Mucosa of rectum (tissue), 2 donors: ENCODE measurements at regions not wholly inside any gene's neighbourhood (a gene's known extent, or its start where the extent isn't known, plus 50 kb on each side); places are given as distances from the start of the nearest gene placed in this dataset.

Experiments
- H3K27ac ChIP-seq, 2 donors: one replicate each; pipeline ENCODE4 v1.7.0; 2013; ENCODE audit warnings: inconsistent platforms in 2 of 2, low read depth in 2 of 2, low read length in 2 of 2
- H3K27me3 ChIP-seq, 2 donors: one replicate each; pipeline ENCODE4 v1.7.0; 2013; ENCODE audit warnings: low read length in 2 of 2; ENCODE audit not compliant: control insufficient read depth in 2 of 2, insufficient read depth in 2 of 2
- H3K36me3 ChIP-seq, 2 donors: one replicate each; pipeline ENCODE4 v1.7.0; 2013; ENCODE audit warnings: low read length in 2 of 2; ENCODE audit not compliant: control insufficient read depth in 2 of 2, insufficient read depth in 2 of 2
- H3K4me1 ChIP-seq, 2 donors: one replicate each; pipeline ENCODE4 v1.7.0; 2013; ENCODE audit warnings: low read length in 2 of 2, mild to moderate bottlenecking in 1 of 2; ENCODE audit not compliant: control insufficient read depth in 2 of 2, insufficient read depth in 2 of 2
- H3K4me3 ChIP-seq, 2 donors: one replicate each; pipeline ENCODE4 v1.7.0; 2013; ENCODE audit warnings: low read length in 2 of 2
- H3K9ac ChIP-seq, 2 donors: one replicate each; pipeline ENCODE4 v1.7.0; 2013; ENCODE audit warnings: low read length in 2 of 2, low read depth in 1 of 2, mild to moderate bottlenecking in 1 of 2
- H3K9me3 ChIP-seq, 2 donors: one replicate each; pipeline ENCODE4 v1.7.0; 2013; ENCODE audit warnings: low read length in 2 of 2; ENCODE audit not compliant: control insufficient read depth in 2 of 2
- donor health status: healthy.
- donor health status: Normal muscosa, but diverticular disease.

GRCh38 chr13:109900320-109900719 lies 113.9 kb upstream of the IRS2 start:
- Histone ChIP-seq H3K27ac (no peak overlapping the region), H3K9me3 (no peaks in the 10 kb centered on the region), H3K4me3 (no peak overlapping the region), H3K36me3 (no peaks in the 10 kb centered on the region), H3K4me1 (no peaks in the 10 kb centered on the region), H3K27me3 (no peaks in the 10 kb centered on the region), H3K9ac (no peak overlapping the region)

GRCh38 chr13:109899748-109900147 lies 113.4 kb upstream of the IRS2 start:
- H3K9ac ChIP-seq = no peak overlapping the region
- no peak overlapping the region for H3K4me3 ChIP-seq
- H3K27me3 ChIP-seq = no peaks in the 10 kb centered on the region
- no peaks in the 10 kb centered on the region for H3K9me3 ChIP-seq
- H3K27ac ChIP-seq = no peak overlapping the region
- no peaks in the 10 kb centered on the region for H3K4me1 ChIP-seq
- no peaks in the 10 kb centered on the region for H3K36me3 ChIP-seq

- Histone ChIP-seq H3K4me3 (no peak overlapping the region), H3K27me3 (no peaks in the 10 kb centered on the region), H3K4me1 (no peaks in the 10 kb centered on the region), H3K9me3 (no peaks in the 10 kb centered on the region), H3K27ac (no peak overlapping the region), H3K9ac (no peak overlapping the region), H3K36me3 (no peaks in the 10 kb centered on the region)
These were observed 112.9 kb upstream of the IRS2 start for GRCh38 chr13:109899316-109899715.

GRCh38 chr13:109897988-109898624 lies 111.7 kb upstream of the IRS2 start:
- H3K4me1 ChIP-seq = no peaks in the 10 kb centered on the region
- no peak overlapping the region for H3K27ac ChIP-seq
- no peaks in the 10 kb centered on the region for H3K9me3 ChIP-seq

GRCh38 chr13:109892101-109892500 lies 105.7 kb upstream of the IRS2 start:
- no peak overlapping the region for H3K9ac ChIP-seq
- H3K9me3 ChIP-seq = no peaks in the 10 kb centered on the region
- H3K27ac ChIP-seq = no peak overlapping the region
- no peak overlapping the region for H3K4me3 ChIP-seq
- H3K4me1 ChIP-seq = no peaks in the 10 kb centered on the region
- no peaks in the 10 kb centered on the region for H3K36me3 ChIP-seq
- no peaks in the 10 kb centered on the region for H3K27me3 ChIP-seq

More at GRCh38 chr13:109897988-109898624, 111.7 kb upstream of the IRS2 start:
- H3K27me3 ChIP-seq = no peaks in the 10 kb centered on the region
- no peaks in the 10 kb centered on the region for H3K36me3 ChIP-seq
- H3K4me3 ChIP-seq = no peak overlapping the region
- H3K9ac ChIP-seq = no peak overlapping the region

- Histone ChIP-seq H3K9ac (no peak overlapping the region), H3K4me1 (peaks cover 0 to 3% of the 10 kb centered on the region in 2 donors), H3K4me3 (no peak overlapping the region), H3K9me3 (no peaks in the 10 kb centered on the region), H3K27me3 (no peaks in the 10 kb centered on the region), H3K36me3 (no peaks in the 10 kb centered on the region), H3K27ac (no peak overlapping the region)
These were observed 98.9 kb upstream of the IRS2 start for GRCh38 chr13:109885235-109885634.

- peaks cover 0 to 3% of the 10 kb centered on the region in 2 donors for H3K4me1 ChIP-seq
- no peaks in the 10 kb centered on the region for H3K27me3 ChIP-seq
- H3K36me3 ChIP-seq = no peaks in the 10 kb centered on the region
- H3K9me3 ChIP-seq = no peaks in the 10 kb centered on the region
- H3K4me3 ChIP-seq = no peak overlapping the region
- H3K9ac ChIP-seq = no peak overlapping the region
- H3K27ac ChIP-seq = no peak overlapping the region
These were observed 98.1 kb upstream of the IRS2 start for GRCh38 chr13:109884462-109884861.

- H3K9me3 ChIP-seq = no peaks in the 10 kb centered on the region
- H3K27ac ChIP-seq = no peak overlapping the region
- H3K9ac ChIP-seq = no peak overlapping the region
These were observed 97.1 kb upstream of the IRS2 start for GRCh38 chr13:109883181-109884180.

GRCh38 chr13:109881961-109882558 lies 95.7 kb upstream of the IRS2 start:
- Histone ChIP-seq H3K27ac (no peak overlapping the region), H3K9me3 (no peaks in the 10 kb centered on the region), H3K36me3 (no peaks in the 10 kb centered on the region), H3K9ac (no peak overlapping the region), H3K4me3 (no peak overlapping the region), H3K27me3 (no peaks in the 10 kb centered on the region), H3K4me1 (peaks cover 0 to 3% of the 10 kb centered on the region in 2 donors)

More at GRCh38 chr13:109883181-109884180, 97.1 kb upstream of the IRS2 start:
- no peaks in the 10 kb centered on the region for H3K36me3 ChIP-seq
- peaks cover 0 to 3% of the 10 kb centered on the region in 2 donors for H3K4me1 ChIP-seq
- H3K4me3 ChIP-seq = no peak overlapping the region
- no peaks in the 10 kb centered on the region for H3K27me3 ChIP-seq

GRCh38 chr13:109881347-109881725 lies 95.0 kb upstream of the IRS2 start:
- Histone ChIP-seq H3K27ac (no peak overlapping the region), H3K4me3 (no peak overlapping the region), H3K36me3 (no peaks in the 10 kb centered on the region), H3K9ac (no peak overlapping the region), H3K9me3 (no peaks in the 10 kb centered on the region), H3K4me1 (peaks cover 0 to 3% of the 10 kb centered on the region in 2 donors), H3K27me3 (no peaks in the 10 kb centered on the region)
